ENCODE measurements at regions not wholly inside any gene's neighbourhood (a gene's known extent, or its start where the extent isn't known, plus 50 kb on each side); places are given as distances from the start of the nearest gene placed in this dataset.
"Not testable (repeated sequence)": the region's sequence is repeated elsewhere in the genome, so short reads cannot be mapped to it uniquely, and the experiment has no call there.

DNA sequence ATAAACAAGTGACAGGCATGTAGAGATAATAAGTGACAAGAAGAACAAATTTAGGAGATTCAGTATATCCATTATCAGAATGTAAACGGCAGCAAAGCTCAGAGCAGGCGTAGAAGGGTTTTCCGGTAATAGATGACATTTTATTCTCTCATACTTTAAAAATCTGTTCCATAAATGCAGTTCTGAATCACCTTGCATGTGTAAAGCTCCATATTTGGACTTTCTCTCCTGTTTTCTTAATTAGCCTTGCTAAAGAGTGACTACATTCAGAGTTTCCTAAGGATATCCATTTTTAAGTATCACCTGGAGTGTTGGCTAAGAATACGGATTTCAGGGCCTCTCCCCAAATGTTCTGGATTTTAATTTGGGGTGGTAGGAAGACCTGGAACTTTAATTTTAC lies 122.0 kb downstream of the SPP2 start:
- no peak overlapping the region for H3K4me3 ChIP-seq (ENCODE audit: low read length)
- no peak for DNase-seq (ENCODE audit: low read depth)
- TF ChIP-seq, protein P1, sequence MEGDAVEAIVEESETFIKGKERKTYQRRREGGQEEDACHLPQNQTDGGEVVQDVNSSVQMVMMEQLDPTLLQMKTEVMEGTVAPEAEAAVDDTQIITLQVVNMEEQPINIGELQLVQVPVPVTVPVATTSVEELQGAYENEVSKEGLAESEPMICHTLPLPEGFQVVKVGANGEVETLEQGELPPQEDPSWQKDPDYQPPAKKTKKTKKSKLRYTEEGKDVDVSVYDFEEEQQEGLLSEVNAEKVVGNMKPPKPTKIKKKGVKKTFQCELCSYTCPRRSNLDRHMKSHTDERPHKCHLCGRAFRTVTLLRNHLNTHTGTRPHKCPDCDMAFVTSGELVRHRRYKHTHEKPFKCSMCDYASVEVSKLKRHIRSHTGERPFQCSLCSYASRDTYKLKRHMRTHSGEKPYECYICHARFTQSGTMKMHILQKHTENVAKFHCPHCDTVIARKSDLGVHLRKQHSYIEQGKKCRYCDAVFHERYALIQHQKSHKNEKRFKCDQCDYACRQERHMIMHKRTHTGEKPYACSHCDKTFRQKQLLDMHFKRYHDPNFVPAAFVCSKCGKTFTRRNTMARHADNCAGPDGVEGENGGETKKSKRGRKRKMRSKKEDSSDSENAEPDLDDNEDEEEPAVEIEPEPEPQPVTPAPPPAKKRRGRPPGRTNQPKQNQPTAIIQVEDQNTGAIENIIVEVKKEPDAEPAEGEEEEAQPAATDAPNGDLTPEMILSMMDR (conservative IDR thresholded peaks at IDR 0.05; ENCODE audit: low read length) = no peak

DNA sequence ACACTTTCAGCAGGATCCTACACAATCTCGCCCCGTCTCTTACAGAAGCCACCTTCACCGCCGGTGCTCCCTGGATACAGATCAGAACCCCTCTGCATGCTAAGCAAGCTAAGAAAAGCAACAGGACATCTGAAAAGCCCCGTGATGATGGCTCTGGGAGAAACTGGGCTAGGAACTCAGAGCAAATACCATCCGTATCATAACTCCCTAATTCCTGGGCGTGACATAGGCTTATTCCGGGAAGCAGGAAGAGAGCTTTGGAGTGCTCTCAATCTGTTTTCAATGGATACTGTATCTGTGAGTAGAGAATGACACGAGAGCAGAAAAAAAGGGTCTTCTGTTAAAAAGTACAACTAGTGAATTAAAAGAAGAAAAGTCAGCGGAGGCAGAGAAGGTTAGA lies 121.6 kb downstream of the SPP2 start:
- DNase-seq (ENCODE audit: low read depth) = peak; percentile 23
- TF ChIP-seq, protein P1 (conservative IDR thresholded peaks at IDR 0.05; ENCODE audit: low read length) = no peak
- no peak overlapping the region for H3K4me3 ChIP-seq (ENCODE audit: low read length)

DNA sequence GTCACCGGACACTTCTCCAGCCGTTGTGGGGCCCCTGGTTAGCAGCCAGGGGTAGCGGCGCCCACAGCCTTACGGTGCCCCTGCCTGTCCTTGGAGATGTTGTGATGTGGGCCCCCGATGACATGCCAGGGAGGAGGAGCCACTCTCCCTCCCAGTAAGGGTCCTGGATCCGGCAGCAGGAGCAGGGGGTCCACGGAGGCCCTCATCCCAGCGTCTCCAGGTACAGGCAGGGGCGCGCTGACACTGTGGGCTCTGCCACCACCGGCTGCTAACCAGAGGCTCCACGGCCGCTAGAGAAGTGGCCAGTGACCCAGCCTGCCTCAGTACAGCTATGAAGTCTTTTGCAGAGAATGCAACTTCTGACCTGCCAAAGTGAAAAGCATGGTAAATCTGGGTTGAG lies 121.2 kb downstream of the SPP2 start:
- DNase-seq (ENCODE audit: low read depth) = no peak
- no peak overlapping the region for H3K4me3 ChIP-seq (ENCODE audit: low read length)
- TF ChIP-seq, protein P1 (conservative IDR thresholded peaks at IDR 0.05; ENCODE audit: low read length) = no peak

DNA sequence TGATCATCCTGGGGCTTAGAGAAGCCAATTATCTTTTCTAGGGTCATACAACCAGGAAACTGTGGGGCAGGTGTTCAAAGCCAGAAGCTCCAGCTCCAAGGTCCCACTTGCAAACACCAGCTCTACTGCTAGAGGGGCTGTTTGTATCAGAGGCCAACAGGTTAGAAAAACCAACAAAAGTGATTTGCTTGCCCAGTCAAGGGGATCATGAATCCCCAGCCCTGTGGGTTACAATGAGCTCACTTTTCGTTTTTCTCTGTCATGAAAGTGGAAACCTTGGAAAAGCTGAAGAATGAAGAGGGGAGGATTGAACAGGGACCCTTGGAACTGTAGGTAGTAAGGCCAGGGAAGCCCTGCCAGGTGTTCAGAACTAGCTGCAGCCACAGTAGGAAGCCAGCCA lies 119.2 kb downstream of the SPP2 start:
- TF ChIP-seq, protein P1 (conservative IDR thresholded peaks at IDR 0.05; ENCODE audit: low read length) = no peak
- no peak for DNase-seq (ENCODE audit: low read depth)
- H3K4me3 ChIP-seq (ENCODE audit: low read length) = no peak overlapping the region

DNA sequence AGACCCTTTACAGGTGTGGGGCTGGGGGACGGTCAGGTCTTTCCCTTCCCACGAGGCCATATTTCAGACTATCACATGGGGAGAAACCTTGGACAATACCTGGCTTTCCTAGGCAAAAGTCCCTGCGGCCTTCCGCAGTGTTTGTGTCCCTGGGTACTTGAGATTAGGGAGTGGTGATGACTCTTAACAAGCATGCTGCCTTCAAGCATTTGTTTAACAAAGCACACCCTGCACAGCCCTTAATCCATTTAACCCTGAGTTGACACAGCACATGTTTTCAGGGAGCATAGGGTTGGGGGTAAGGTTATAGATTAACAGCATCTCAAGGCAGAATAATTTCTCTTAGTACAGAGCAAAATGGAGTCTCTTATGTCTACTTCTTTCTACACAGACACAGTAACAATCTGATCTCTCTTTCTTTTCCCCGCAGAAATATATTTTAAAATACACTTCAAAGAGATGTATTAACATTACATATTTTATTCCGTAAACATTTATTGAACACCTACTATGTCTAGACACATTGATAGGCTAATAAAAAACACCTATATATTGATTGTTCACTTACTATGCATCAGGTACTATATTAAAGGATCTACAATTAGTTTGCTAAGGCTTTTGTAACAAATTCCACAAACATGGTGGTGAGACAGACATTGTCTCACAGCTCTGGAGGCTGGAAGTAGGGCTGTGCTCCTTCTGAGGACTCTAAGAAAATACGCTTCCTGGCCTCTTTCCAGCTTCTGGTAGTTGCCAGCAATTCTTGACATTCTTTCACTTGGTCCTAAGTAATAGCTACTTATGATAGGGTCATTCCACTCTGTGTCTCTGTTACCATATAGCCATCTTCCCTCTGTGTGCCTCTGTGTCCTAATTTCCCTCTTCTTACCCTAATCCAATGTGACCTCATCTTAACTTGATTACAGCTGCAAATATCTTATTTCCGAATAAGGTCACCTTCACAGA lies 118.4 kb downstream of the SPP2 start:
- DNase-seq (ENCODE audit: low read depth) = peak; percentile 78
- not testable (repeated sequence) for H3K4me3 ChIP-seq (ENCODE audit: low read length)

DNA sequence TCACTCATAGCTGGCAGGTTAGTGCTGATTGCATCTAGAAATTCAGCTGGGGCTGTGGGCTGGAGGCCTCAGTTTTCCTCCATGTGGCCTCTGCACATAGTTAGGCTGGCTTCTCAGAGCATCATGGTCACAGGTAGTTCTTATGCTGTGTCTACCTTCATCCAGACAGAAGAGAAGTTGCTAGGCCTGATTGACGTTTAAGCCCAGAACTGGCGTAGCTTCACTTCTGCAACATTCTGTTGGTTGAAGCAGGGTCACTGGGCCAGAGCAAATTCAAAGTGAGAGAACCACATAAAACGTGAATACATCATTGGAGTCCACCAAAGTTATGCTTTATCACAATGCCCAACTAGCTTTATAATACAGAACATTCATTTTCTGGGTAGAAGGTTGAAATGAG lies 116.0 kb downstream of the SPP2 start:
- DNase-seq (ENCODE audit: low read depth) = no peak
- no peak overlapping the region for H3K4me3 ChIP-seq (ENCODE audit: low read length)
- TF ChIP-seq, protein P1 (conservative IDR thresholded peaks at IDR 0.05; ENCODE audit: low read length) = no peak

DNA sequence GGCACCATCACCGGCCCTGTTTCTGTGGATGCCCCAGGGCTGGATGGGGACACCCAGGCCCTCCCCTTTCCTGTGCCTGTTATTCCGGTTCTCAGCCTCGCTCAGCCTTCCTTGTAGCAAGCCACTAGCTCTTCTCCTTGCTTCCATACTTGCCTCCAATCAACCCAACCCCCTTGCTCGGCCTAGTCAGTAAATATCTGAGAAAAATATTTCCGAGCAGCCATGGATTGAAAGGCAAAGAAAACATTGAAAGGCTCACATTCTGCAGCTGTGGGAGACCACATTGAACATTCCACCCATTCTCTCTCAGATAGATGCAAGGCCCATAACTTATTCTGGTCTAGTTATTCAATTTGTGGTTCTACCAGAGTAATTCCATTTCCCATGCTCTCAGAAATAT lies 114.9 kb downstream of the SPP2 start:
- peak; percentile 86 for DNase-seq (ENCODE audit: low read depth)
- H3K4me3 ChIP-seq (ENCODE audit: low read length) = no peak overlapping the region
- TF ChIP-seq, protein P1 (conservative IDR thresholded peaks at IDR 0.05; ENCODE audit: low read length) = no peak

Data from AG10803 (cell line).